GM23338 (cell line): ENCODE measurements at regions not wholly inside any gene's neighbourhood (a gene's known extent, or its start where the extent isn't known, plus 50 kb on each side); places are given as distances from the start of the nearest gene placed in this dataset.

Experiments
- ATAC-seq: fragments of 200-7000 bp; cut with Tn5 transposase; 3 replicates; pipeline ENCODE4 v1.9.1; 2020
- DNase-seq: peaks from one replicate; pipeline ENCODE4 v3.0.0-alpha.2; 2015; ENCODE audit warnings: low spot score
- H2AFZ ChIP-seq: fragments of 200-600 bp; sonication (generic); 2 replicates; pipeline ENCODE4 v1.8.0; 2016; ENCODE audit warnings: antibody characterized with exemption, mild to moderate bottlenecking, moderate library complexity
- H3F3A ChIP-seq: fragments of 200-600 bp; sonication (generic); replicated peaks from 2 replicates; pipeline ENCODE4 v1.8.0; 2017; ENCODE audit warnings: antibody characterized with exemption, mixed run types, low read depth
- H3K27ac ChIP-seq: fragments of 200-600 bp; sonication (generic); 2 replicates; pipeline ENCODE4 v1.6.1; 2016; ENCODE audit warnings: low read depth
- H3K27me3 ChIP-seq: fragments of 200-600 bp; sonication (generic); 2 replicates; pipeline ENCODE4 v1.8.0; 2016; ENCODE audit warnings: mild to moderate bottlenecking, mixed run types, moderate library complexity; ENCODE audit not compliant: insufficient read depth
- H3K36me3 ChIP-seq: fragments of 200-600 bp; sonication (generic); 2 replicates; pipeline ENCODE4 v1.8.0; 2016; ENCODE audit warnings: mild to moderate bottlenecking; ENCODE audit not compliant: insufficient read depth
- H3K4me1 ChIP-seq: fragments of 200-600 bp; sonication (generic); 2 replicates; pipeline ENCODE4 v1.8.0; 2016; ENCODE audit warnings: mild to moderate bottlenecking, moderate library complexity; ENCODE audit not compliant: insufficient read depth
- H3K4me2 ChIP-seq: fragments of 200-600 bp; sonication (generic); 2 replicates; pipeline ENCODE4 v1.7.1; 2017; ENCODE audit warnings: mixed run types
- H3K4me3 ChIP-seq: fragments of 200-600 bp; sonication (generic); 2 replicates; pipeline ENCODE4 v1.6.1; 2016; ENCODE audit warnings: mixed run types
- H3K79me2 ChIP-seq: fragments of 200-600 bp; sonication (generic); replicated peaks from 2 replicates; pipeline ENCODE4 v1.8.0; 2017; ENCODE audit warnings: mild to moderate bottlenecking; ENCODE audit not compliant: insufficient read depth
- H3K9me2 ChIP-seq: fragments of 200-600 bp; sonication (generic); 2 replicates; pipeline ENCODE4 v1.8.0; 2017; ENCODE audit not compliant: insufficient read depth
- H4K20me1 ChIP-seq: fragments of 200-600 bp; sonication (generic); replicated peaks from 2 replicates; pipeline ENCODE4 v1.8.0; 2017; ENCODE audit warnings: mild to moderate bottlenecking; ENCODE audit not compliant: insufficient read depth
- H3K27ac Mint-ChIP-seq: 2 replicates; pipeline ENCODE4 v1.8.0; 2020; ENCODE audit warnings: inconsistent platforms, mild to moderate bottlenecking, moderate library complexity, mixed read lengths
- H3K27me3 Mint-ChIP-seq: 3 replicates; pipeline ENCODE4 v1.8.0; 2022; ENCODE audit warnings: low read depth, mild to moderate bottlenecking, moderate library complexity, mixed read lengths, inconsistent platforms; ENCODE audit not compliant: insufficient read depth, poor library complexity
- H3K36me3 Mint-ChIP-seq: 3 replicates; pipeline ENCODE4 v1.8.0; 2021; ENCODE audit warnings: low read depth, mild to moderate bottlenecking, inconsistent platforms, moderate library complexity, mixed read lengths
- H3K4me1 Mint-ChIP-seq: 3 replicates; pipeline ENCODE4 v1.8.0; 2020; ENCODE audit warnings: mild to moderate bottlenecking, inconsistent platforms, mixed read lengths
- H3K4me3 Mint-ChIP-seq: 3 replicates; pipeline ENCODE4 v1.8.0; 2021; ENCODE audit warnings: moderate library complexity, mild to moderate bottlenecking, inconsistent platforms, mixed read lengths
- H3K9me3 Mint-ChIP-seq: 3 replicates; pipeline ENCODE4 v1.8.0; 2020; ENCODE audit warnings: moderate library complexity, mild to moderate bottlenecking, inconsistent platforms, mixed read lengths
- JUNB ChIP-seq: IDR thresholded peaks from one replicate; pipeline ENCODE4 v1.6.1; 2016; ENCODE audit warnings: antibody characterized with exemption; ENCODE audit not compliant: unreplicated experiment
- POLR2AphosphoS5 ChIP-seq: IDR thresholded peaks from 2 replicates; pipeline ENCODE4 v1.6.1; 2016; ENCODE audit warnings: antibody characterized with exemption, low read depth
- REST ChIP-seq: IDR thresholded peaks from one replicate; pipeline ENCODE4 v1.6.1; 2018; ENCODE audit warnings: antibody characterized with exemption; ENCODE audit not compliant: unreplicated experiment
- ZNF114 ChIP-seq: fragments of 250-450 bp; sonication (Bioruptor Pico); IDR thresholded peaks from 2 replicates; pipeline ENCODE4 v1.5.0; 2020; ENCODE audit warnings: mild to moderate bottlenecking, moderate library complexity
- ZNF331 ChIP-seq: fragments of 250-450 bp; sonication (Bioruptor Pico); IDR thresholded peaks from 2 replicates; pipeline ENCODE4 v1.5.0; 2020; ENCODE audit warnings: low read depth, mild to moderate bottlenecking, moderate library complexity
- ZNF462 ChIP-seq: fragments of 250-450 bp; sonication (Bioruptor Pico); IDR thresholded peaks from 2 replicates; pipeline ENCODE4 v1.5.0; 2020; ENCODE audit warnings: mild to moderate bottlenecking, moderate library complexity

- no peak for TF ChIP-seq ZNF462 (CRISPR knock-in tag)
These were observed 709.4 kb downstream of the SQOR start (continued) for GRCh38 chr15:46344115-46344724.

- no peaks in the 10 kb centered on the region for H3K36me3 ChIP-seq
- no peak overlapping the region for H3K4me2 ChIP-seq
- H4K20me1 ChIP-seq, result no peaks in the 10 kb centered on the region
- no peaks in the 10 kb centered on the region for H3K79me2 ChIP-seq
- H3K27me3 Mint-ChIP-seq, result no peaks in the 10 kb centered on the region
- H3K4me3 Mint-ChIP-seq, result no peak overlapping the region
- no peak overlapping the region for H3K27ac Mint-ChIP-seq
- no peak overlapping the region for H3K27ac ChIP-seq
- no peaks in the 10 kb centered on the region for H3K27me3 ChIP-seq
- no peak overlapping the region for H3K4me3 ChIP-seq
- peaks cover 54% of the 10 kb centered on the region for H3K9me3 Mint-ChIP-seq
- peaks cover 16% of the 10 kb centered on the region for H3K4me1 ChIP-seq
- ATAC-seq, result no peak
- peaks cover 17% of the 10 kb centered on the region for H3K4me1 Mint-ChIP-seq
- H3K36me3 Mint-ChIP-seq, result no peaks in the 10 kb centered on the region
- H2AFZ ChIP-seq, result no peak overlapping the region
- no peaks in the 10 kb centered on the region for H3F3A ChIP-seq
- no peak for DNase-seq
- H3K9me2 ChIP-seq, result no peaks in the 10 kb centered on the region
- TF ChIP-seq POLR2AphosphoS5 (no peak), ZNF331 (CRISPR knock-in tag) (no peak), ZNF114 (CRISPR knock-in tag) (no peak), REST (no peak), ZNF462 (CRISPR knock-in tag) (no peak), JUNB (no peak)
These were observed 710.1 kb downstream of the SQOR start for GRCh38 chr15:46344915-46345314.
